GM23248 (cell line): ENCODE measurements at regions not wholly inside any gene's neighbourhood (a gene's known extent, or its start where the extent isn't known, plus 50 kb on each side); places are given as distances from the start of the nearest gene placed in this dataset.

Experiments
- DNase-seq: peaks from one replicate; pipeline ENCODE4 v3.0.0-alpha.2; 2015
- H2AFZ ChIP-seq: fragments of 200-600 bp; sonication (generic); 2 replicates; pipeline ENCODE4 v1.6.1; 2016; ENCODE audit warnings: antibody characterized with exemption
- H3F3A ChIP-seq: fragments of 200-600 bp; sonication (generic); 2 replicates; pipeline ENCODE4 v1.6.1; 2016; ENCODE audit warnings: mild to moderate bottlenecking, antibody characterized with exemption, mixed run types; ENCODE audit not compliant: insufficient read depth
- H3K27ac ChIP-seq: fragments of 200-600 bp; sonication (generic); 2 replicates; pipeline ENCODE4 v1.5.1; 2016; ENCODE audit warnings: mild to moderate bottlenecking
- H3K27me3 ChIP-seq: fragments of 200-600 bp; sonication (generic); replicated peaks from 2 replicates; pipeline ENCODE4 v1.6.1; 2016; ENCODE audit warnings: mild to moderate bottlenecking; ENCODE audit not compliant: insufficient read depth
- H3K36me3 ChIP-seq: fragments of 200-600 bp; sonication (generic); 2 replicates; pipeline ENCODE4 v1.6.1; 2016; ENCODE audit warnings: low read depth, mild to moderate bottlenecking
- H3K4me1 ChIP-seq: fragments of 200-600 bp; sonication (generic); 2 replicates; pipeline ENCODE4 v1.6.1; 2016; ENCODE audit warnings: mild to moderate bottlenecking; ENCODE audit not compliant: insufficient read depth
- H3K4me2 ChIP-seq: fragments of 200-600 bp; sonication (generic); one replicate; pipeline ENCODE4 v1.6.1; 2016; ENCODE audit warnings: mild to moderate bottlenecking; ENCODE audit not compliant: unreplicated experiment
- H3K4me3 ChIP-seq: fragments of 200-600 bp; sonication (generic); 2 replicates; pipeline ENCODE4 v1.5.1; 2016; ENCODE audit warnings: mild to moderate bottlenecking
- H3K79me2 ChIP-seq: fragments of 200-600 bp; sonication (generic); 2 replicates; pipeline ENCODE4 v1.6.1; 2016; ENCODE audit warnings: mild to moderate bottlenecking; ENCODE audit not compliant: insufficient read depth
- H3K9ac ChIP-seq: fragments of 200-600 bp; sonication (generic); 2 replicates; pipeline ENCODE4 v1.6.1; 2016; ENCODE audit warnings: mild to moderate bottlenecking
- H3K9me2 ChIP-seq: fragments of 200-600 bp; sonication (generic); 2 replicates; pipeline ENCODE4 v1.6.1; 2016; ENCODE audit warnings: mixed run types, mild to moderate bottlenecking, moderate library complexity; ENCODE audit not compliant: insufficient read depth
- H3K9me3 ChIP-seq: fragments of 200-600 bp; sonication (generic); one replicate; pipeline ENCODE4 v1.6.1; 2017; ENCODE audit warnings: low read depth
- H4K20me1 ChIP-seq: fragments of 200-600 bp; sonication (generic); 2 replicates; pipeline ENCODE4 v1.6.0; 2016; ENCODE audit not compliant: insufficient read depth
- EZH2 ChIP-seq: fragments of 200-600 bp; sonication (generic); IDR thresholded peaks from 2 replicates; pipeline ENCODE4 v1.6.1; 2018; ENCODE audit warnings: antibody characterized with exemption, mild to moderate bottlenecking; ENCODE audit not compliant: insufficient read depth, poor library complexity, severe bottlenecking
- EZH2phosphoT487 ChIP-seq: fragments of 200-600 bp; sonication (generic); IDR thresholded peaks from 2 replicates; pipeline ENCODE4 v1.6.1; 2018; ENCODE audit warnings: antibody characterized with exemption, moderate library complexity, mild to moderate bottlenecking, low read depth; ENCODE audit not compliant: insufficient read depth
- WGBS, 2 experiments: methylation state at CpG; one replicate each; pipeline ENCODE4 v1.1.6; 2015 to 2017; ENCODE audit warnings: low lambda C conversion rate in 2 of 2, low coverage in 1 of 2; ENCODE audit errors: missing lambda C conversion rate in 2 of 2; 5-methylcytosine and 5-hydroxymethylcytosine counted together
- in situ Hi-C: fragments of 300-500 bp; cut with MboI; formaldehyde crosslinking; loops from 2 replicates; pipeline ENCODE4 v1.15.0; 2020

GRCh38 chr3:22565393-22565792, 637.7 kb upstream of the UBE2E2 start:
- H3K9me2 ChIP-seq: no peaks in the 10 kb centered on the region
- in situ Hi-C loops: no loop called here
- no peaks in the 10 kb centered on the region for H4K20me1 ChIP-seq
- H3K27ac ChIP-seq: no peak overlapping the region
- no peaks in the 10 kb centered on the region for H3K79me2 ChIP-seq
- H2AFZ ChIP-seq: no peak overlapping the region
- no peak overlapping the region for H3K9ac ChIP-seq
- no peaks in the 10 kb centered on the region for H3K27me3 ChIP-seq
- H3K4me1 ChIP-seq: no peaks in the 10 kb centered on the region
- no peak for TF ChIP-seq EZH2phosphoT487
- no peak for TF ChIP-seq EZH2
- H3K36me3 ChIP-seq: no peaks in the 10 kb centered on the region
- no peaks in the 10 kb centered on the region for H3K9me3 ChIP-seq
- DNase-seq: no peak
- H3F3A ChIP-seq: no peaks in the 10 kb centered on the region
- no peak overlapping the region for H3K4me2 ChIP-seq
- H3K4me3 ChIP-seq: no peak overlapping the region

DNA sequence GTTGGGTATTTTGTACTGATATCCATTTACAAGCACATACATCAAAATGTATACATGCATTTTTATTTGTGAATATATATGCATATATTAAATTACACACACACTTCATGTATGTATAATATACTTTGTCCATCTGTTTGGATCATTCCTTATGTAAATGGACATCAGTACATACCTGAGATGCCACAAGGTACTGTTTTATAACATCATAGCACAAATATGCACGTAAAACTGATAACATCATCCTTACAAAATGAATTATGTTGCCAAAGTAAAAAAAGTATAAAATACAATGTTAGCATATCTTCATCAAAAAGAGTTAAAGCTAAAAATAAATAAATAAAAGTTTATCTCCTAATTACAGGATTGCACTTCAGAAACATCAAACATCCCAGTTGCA, 634.8 kb upstream of the UBE2E2 start:
- Histone ChIP-seq H3K4me1 (no peaks in the 10 kb centered on the region), H3K27ac (no peak overlapping the region), H3K4me2 (no peak overlapping the region), H3K79me2 (no peaks in the 10 kb centered on the region), H3K9me2 (no peaks in the 10 kb centered on the region), H3F3A (no peaks in the 10 kb centered on the region), H3K36me3 (no peaks in the 10 kb centered on the region), H3K4me3 (no peak overlapping the region), H3K9ac (no peak overlapping the region), H3K27me3 (no peaks in the 10 kb centered on the region), H4K20me1 (no peaks in the 10 kb centered on the region), H2AFZ (no peak overlapping the region), H3K9me3 (no peaks in the 10 kb centered on the region)
- no peak for TF ChIP-seq EZH2
- TF ChIP-seq EZH2phosphoT487: no peak
- in situ Hi-C loops: no loop called here
- no peak for DNase-seq
- 72 to 81% methylated on average over 1 of the region's 1 CpG for WGBS, 2 experiments

DNA sequence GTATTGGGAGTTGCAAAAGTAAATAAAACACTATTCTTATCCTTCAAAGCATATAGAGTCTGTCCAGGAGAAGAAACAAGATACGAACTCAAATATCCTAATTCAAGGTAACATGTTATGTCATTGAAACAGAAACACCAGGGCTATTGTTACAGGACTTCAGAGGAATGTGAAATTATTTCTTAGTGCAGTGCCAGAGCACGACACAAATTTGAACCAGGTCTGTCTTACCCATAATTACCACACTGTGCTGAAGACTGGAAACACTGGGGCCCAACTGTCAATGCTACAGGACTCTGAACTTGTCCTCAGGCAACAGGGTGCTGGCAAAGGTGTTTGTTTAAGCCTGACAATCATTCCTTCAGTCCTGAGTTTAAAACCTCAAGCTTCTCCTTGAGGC, 633.6 kb upstream of the UBE2E2 start:
- no peaks in the 10 kb centered on the region for H3K79me2 ChIP-seq

GRCh38 chr3:22581007-22581406, 622.1 kb upstream of the UBE2E2 start:
- no peaks in the 10 kb centered on the region for H3K9me3 ChIP-seq
- DNase-seq: no peak
- no peak for TF ChIP-seq EZH2phosphoT487
- TF ChIP-seq EZH2: no peak

More for the DNA sequence above, 633.6 kb upstream of the UBE2E2 start:
- Histone ChIP-seq H3K27me3 (no peaks in the 10 kb centered on the region), H3K27ac (no peak overlapping the region), H3F3A (no peaks in the 10 kb centered on the region), H3K4me1 (no peaks in the 10 kb centered on the region), H3K4me3 (no peak overlapping the region), H2AFZ (no peak overlapping the region), H3K9ac (no peak overlapping the region), H3K4me2 (no peak overlapping the region), H3K36me3 (no peaks in the 10 kb centered on the region), H3K9me2 (no peaks in the 10 kb centered on the region), H4K20me1 (no peaks in the 10 kb centered on the region), H3K9me3 (no peaks in the 10 kb centered on the region)
- TF ChIP-seq EZH2phosphoT487 (no peak), EZH2 (no peak)
- no peak for DNase-seq
- WGBS, 2 experiments: 75 to 85% methylated on average over 2 of the region's 2 CpGs
- in situ Hi-C loops: no loop called here

DNA sequence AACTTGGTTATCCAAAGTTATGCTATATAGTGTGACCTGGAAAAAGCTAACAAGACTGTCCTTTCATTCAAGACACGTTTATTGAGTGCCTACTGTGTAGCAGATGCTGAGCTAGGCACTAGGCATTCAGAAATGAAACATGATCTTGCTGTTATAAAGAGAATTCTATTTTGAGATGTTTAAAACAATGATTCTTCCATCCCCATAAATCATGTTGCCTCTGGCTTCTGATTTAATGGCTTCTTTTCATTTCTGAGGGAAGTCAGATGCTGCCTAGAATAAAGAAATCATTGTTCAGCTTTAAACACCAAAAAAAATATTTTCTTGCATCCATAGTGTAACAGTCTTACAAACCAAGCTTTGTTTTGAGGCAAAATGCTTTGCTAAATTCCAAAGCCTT, 620.9 kb upstream of the UBE2E2 start:
- in situ Hi-C loops: no loop called here
- Histone ChIP-seq H3K27ac (no peak overlapping the region), H3F3A (no peaks in the 10 kb centered on the region), H3K9me2 (no peaks in the 10 kb centered on the region), H3K4me3 (no peak overlapping the region), H4K20me1 (no peaks in the 10 kb centered on the region), H3K27me3 (no peaks in the 10 kb centered on the region), H2AFZ (no peak overlapping the region), H3K9ac (no peak overlapping the region), H3K4me2 (no peak overlapping the region), H3K36me3 (no peaks in the 10 kb centered on the region), H3K79me2 (no peaks in the 10 kb centered on the region), H3K9me3 (no peaks in the 10 kb centered on the region), H3K4me1 (no peaks in the 10 kb centered on the region)
- TF ChIP-seq EZH2phosphoT487: no peak
- TF ChIP-seq EZH2: no peak
- WGBS, 2 experiments: 3 to 4% methylated on average over 1 of the region's 1 CpG
- no peak for DNase-seq

More at GRCh38 chr3:22581007-22581406, 622.1 kb upstream of the UBE2E2 start:
- H3K9me2 ChIP-seq: no peaks in the 10 kb centered on the region
- H3F3A ChIP-seq: no peaks in the 10 kb centered on the region
- H2AFZ ChIP-seq: no peak overlapping the region
- H3K9ac ChIP-seq: no peak overlapping the region
- no peak overlapping the region for H3K4me3 ChIP-seq
- no peaks in the 10 kb centered on the region for H3K79me2 ChIP-seq
- no peaks in the 10 kb centered on the region for H4K20me1 ChIP-seq
- no peaks in the 10 kb centered on the region for H3K4me1 ChIP-seq
- H3K27ac ChIP-seq: no peak overlapping the region
- H3K4me2 ChIP-seq: no peak overlapping the region
- in situ Hi-C loops: no loop called here
- no peaks in the 10 kb centered on the region for H3K36me3 ChIP-seq
- H3K27me3 ChIP-seq: no peaks in the 10 kb centered on the region
